ENCODE measurements at regions not wholly inside any gene's neighbourhood (a gene's known extent, or its start where the extent isn't known, plus 50 kb on each side); places are given as distances from the start of the nearest gene placed in this dataset.

GRCh38 chr16:85173981-85174751 is 61.9 kb upstream of the CIBAR2 start (continued):
- TF ChIP-seq ZSCAN29 (CRISPR knock-in tag; conservative IDR thresholded peaks at IDR 0.05): no peak
- TF ChIP-seq ELF3 (CRISPR knock-in tag; IDR thresholded peaks at IDR 0.05): peak; percentile 65
- TF ChIP-seq ZKSCAN1 (IDR thresholded peaks at IDR 0.05; ENCODE audit: low read length): no peak
- TF ChIP-seq ZNF724P (CRISPR knock-in tag; IDR thresholded peaks at IDR 0.05; ENCODE audit: borderline replicate concordance): 0 out of 2 replicates have a peak, but pooled peaks have one; percentile 7
- TF ChIP-seq ZBTB49 (CRISPR knock-in tag; IDR thresholded peaks at IDR 0.05; ENCODE audit: borderline replicate concordance): no peak
- TF ChIP-seq FOSL2 (CRISPR knock-in tag; IDR thresholded peaks at IDR 0.05): peak; percentile 81
- no peak for TF ChIP-seq HOXA3 (CRISPR knock-in tag; IDR thresholded peaks at IDR 0.05)
- TF ChIP-seq ZBTB33 (CRISPR knock-in tag; IDR thresholded peaks at IDR 0.05): peak; percentile 97
- no peak for TF ChIP-seq THAP7 (CRISPR knock-in tag; IDR thresholded peaks at IDR 0.05)
- peak; percentile 91; the same call in 1 of the 2 replicates for TF ChIP-seq HBP1 (CRISPR knock-in tag; IDR thresholded peaks at IDR 0.05; ENCODE audit: low read depth)
- TF ChIP-seq FOXP4 (CRISPR knock-in tag; IDR thresholded peaks at IDR 0.05): peak; percentile 46
- 0 out of 2 replicates have a peak, but pooled peaks have one; percentile 41 for TF ChIP-seq CBX5 (CRISPR knock-in tag; IDR thresholded peaks at IDR 0.05; ENCODE audit: borderline replicate concordance)
- TF ChIP-seq RAD21 (CRISPR knock-in tag; IDR thresholded peaks at IDR 0.05): no peak
- peak; percentile 68 for TF ChIP-seq TEAD3 (CRISPR knock-in tag; optimal IDR thresholded peaks at IDR 0.05; ENCODE audit: borderline replicate concordance)
- no peak for TF ChIP-seq ZBTB10 (CRISPR knock-in tag; IDR thresholded peaks at IDR 0.05; ENCODE audit: borderline replicate concordance)
- no peak for TF ChIP-seq SMAD9 (CRISPR knock-in tag; IDR thresholded peaks at IDR 0.05)
- TF ChIP-seq POGZ (CRISPR knock-in tag; IDR thresholded peaks at IDR 0.05): 0 out of 2 replicates have a peak, but pooled peaks have one; percentile 61
- no peak for TF ChIP-seq TBL1XR1 (IDR thresholded peaks at IDR 0.05; ENCODE audit: borderline replicate concordance, low read length, partially characterized antibody)
